GM21423 (cell line): ENCODE measurements at regions not wholly inside any gene's neighbourhood (a gene's known extent, or its start where the extent isn't known, plus 50 kb on each side); places are given as distances from the start of the nearest gene placed in this dataset.
"Not testable (repeated sequence)": the region's sequence is repeated elsewhere in the genome, so short reads cannot be mapped to it uniquely, and the experiment has no call there.

Experiments used
- ATAC-seq: cut with Tn5 transposase; IDR thresholded peaks from one replicate; pipeline ENCODE4 v1.9.1; 2021; ENCODE audit warnings: mild to moderate bottlenecking, moderate library complexity; ENCODE audit not compliant: unreplicated experiment

DNA sequence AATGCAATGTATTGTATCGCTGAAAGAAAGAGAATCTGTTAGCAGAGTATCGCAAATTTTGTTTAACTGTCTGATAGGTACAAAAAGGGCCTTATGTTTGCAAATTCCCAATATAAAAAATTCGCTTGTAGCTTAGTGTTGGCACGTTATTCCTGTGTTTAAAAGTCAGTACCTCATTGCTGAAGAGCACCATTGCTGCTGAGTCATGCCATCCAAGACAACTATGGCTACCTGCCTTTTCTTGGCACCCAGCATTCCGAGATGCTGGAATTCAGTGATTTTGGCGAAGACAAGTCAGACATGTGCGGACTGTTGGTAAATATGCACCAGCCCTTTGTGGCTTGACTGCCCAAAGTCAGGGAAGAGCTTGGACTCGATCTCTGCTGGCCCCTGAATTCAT, 149.5 kb upstream of the EEA1 start:
- ATAC-seq = no peak

DNA sequence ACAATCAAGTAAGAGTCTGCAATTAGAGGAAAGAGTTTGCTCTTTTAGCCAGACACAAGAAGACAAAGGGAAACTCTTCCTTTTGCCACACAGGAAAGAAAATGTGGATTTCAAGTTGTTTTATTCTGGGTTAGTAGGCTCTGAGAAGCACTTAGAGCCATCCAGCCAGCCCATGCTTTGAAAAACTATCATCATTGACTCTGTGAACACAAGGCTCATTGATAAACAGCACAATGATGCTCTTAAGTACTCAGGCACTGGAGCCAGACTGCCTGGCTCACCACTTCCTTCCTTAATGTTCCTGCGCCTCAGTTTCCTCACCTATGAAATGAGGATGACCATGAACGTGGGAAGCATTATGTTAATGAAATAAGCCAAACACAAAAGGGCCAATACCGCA, 150.2 kb upstream of the EEA1 start:
- ATAC-seq = no peak

DNA sequence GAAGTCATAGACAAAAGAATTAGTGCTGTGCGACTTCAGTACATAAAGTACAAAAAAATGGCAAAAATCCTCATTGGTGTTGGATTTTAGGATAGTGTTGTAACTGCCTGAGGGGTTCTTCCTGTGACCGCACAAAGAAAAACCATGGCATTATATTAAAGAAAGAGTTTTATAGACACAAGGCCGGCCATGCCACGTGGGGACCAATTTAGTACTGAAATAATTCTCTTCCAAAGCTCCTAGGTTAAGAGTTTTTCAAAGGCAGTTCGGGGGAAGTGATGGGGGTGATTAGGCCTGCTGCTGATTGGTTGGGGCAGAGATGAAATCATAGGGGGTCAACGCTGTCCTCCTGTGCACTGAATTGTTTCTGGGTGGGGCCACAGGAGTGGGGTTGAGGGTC, 150.9 kb upstream of the EEA1 start:
- ATAC-seq = no peak

DNA sequence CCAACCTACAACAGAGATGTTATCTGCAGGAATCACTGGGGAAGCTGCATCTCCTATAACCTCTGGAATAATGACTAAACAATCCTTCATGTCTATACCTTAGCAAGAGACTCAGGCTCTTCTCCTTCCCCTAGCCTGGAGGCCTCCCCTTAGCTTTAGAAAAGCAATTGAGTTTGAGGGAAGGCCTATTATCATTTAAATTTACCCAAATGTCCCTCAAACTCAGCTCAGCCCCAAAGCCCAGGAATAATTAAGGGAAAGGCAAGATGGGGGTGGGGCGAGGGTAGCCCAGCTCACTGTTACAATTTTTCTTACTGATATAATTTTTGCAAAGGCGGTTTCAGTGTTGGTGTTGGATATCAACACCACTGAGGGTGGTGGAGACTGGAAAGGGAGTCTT, 151.4 kb upstream of the EEA1 start:
- ATAC-seq = no peak

DNA sequence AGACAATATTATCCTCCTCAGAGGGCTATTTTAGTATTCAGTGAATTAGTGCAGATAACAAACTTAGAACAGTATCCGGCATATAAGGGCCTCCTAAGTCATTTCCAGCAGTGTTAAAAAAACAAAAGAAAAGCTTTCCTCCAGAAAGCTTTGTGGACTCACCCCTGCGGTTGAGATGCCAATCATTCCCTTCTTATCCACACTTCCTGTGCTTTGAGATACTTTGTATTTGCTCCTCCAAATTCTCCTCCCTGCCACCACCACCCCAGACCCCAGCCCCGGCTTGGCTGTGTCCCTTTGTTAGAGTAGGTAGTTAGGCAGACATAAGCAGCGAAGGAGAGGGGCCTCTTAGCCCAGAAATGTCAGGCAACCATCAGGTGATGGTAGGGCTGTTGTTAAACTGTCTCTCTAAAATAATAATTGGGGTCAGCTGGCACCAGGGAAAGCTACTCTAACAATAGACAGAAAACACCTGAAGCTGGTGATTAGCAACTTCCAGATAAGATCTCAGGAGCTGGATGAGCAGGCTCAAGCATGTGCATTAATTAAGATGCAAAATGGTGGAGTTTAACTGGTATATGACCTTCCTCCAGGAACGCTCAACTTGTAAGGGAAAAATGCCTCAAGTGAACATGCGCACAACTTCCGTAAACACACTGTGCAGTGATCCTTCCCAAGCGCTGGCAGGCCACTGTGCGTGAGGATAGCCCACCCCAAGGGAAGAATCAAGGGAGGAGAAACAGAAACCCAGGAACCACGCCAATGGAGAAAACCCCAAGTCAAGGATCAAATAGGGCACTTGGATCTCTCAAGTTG, 152.1 kb upstream of the EEA1 start:
- no peak for ATAC-seq

DNA sequence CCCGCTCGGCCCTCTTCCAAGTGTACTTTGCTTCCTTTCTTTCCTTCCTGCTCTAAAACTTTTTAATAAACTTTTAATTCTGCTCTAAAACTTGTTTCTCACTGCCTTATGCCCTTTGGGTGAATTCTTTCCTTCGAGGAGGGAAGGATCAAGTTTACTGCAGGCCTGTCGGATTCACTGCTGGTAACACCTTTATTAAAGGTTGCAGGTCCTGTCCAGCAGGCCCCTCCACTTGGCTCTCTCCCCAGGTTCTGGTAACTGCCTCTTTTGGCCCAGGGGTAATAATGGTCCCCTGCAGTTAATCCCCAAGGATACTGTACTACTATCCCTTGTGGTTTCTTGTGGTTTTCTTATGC, 152.7 kb upstream of the EEA1 start:
- no peak for ATAC-seq

DNA sequence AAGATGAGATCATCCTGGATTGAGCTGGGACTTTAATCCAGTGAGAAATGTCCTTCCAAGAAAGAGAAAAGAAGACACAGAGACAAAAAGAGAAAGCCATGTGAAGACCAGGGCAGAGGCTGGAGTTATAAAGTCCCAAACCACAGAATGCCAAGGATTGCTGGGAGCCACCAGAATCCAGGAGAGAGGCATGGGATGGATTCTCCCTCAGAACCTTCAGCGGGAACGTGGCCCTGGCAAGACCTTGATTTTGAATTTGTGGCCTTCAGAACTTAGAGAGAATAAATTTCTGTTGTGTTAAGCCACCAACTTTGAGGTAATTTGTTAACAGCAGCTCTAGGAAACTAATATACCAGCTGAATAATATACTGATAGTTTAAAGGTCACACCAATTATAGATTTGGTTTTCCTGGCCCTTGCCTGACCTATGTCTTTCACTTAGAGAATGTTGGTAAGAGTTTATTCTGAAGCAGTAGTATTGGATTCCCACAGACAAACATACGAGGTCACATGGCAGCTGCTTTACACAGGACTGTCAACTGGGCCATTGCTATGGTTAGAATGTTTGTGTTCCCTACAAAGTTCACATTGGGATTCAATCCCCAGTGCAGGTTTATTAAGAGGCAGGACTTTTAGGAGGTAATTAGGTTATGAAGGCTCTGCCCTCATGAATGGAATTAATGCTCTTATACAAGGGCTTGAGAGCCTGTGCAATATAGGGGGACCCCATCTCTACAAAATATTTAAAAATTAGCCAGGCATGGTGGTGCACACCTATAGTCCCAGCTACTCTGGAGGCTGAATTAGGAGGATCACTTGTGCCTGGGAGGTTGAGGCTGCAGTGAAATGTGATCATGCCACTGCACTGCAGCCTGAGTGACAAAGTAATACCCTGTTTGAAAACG, 156.5 kb upstream of the EEA1 start:
- ATAC-seq = no peak

DNA sequence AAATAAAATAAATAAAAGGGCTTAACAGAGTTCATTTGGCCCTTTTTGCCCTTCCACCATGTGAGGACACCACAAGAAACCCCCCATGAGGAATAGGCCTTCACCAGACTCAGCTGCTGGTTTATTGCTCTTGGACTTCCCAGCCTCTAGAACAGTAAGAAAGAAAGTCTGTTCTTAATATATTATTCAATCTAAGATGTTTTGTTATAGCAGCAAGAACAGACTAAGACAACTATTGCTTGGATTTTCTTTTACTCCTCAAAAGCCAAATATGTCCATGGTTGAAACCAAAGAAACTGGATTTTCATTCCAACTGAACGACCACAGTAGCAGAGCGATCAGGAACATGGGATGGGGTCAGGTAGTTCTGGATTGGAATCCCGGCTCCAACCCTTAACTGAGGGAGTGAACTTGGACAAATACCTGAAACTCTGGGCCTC, 157.2 kb upstream of the EEA1 start:
- ATAC-seq = no peak

DNA sequence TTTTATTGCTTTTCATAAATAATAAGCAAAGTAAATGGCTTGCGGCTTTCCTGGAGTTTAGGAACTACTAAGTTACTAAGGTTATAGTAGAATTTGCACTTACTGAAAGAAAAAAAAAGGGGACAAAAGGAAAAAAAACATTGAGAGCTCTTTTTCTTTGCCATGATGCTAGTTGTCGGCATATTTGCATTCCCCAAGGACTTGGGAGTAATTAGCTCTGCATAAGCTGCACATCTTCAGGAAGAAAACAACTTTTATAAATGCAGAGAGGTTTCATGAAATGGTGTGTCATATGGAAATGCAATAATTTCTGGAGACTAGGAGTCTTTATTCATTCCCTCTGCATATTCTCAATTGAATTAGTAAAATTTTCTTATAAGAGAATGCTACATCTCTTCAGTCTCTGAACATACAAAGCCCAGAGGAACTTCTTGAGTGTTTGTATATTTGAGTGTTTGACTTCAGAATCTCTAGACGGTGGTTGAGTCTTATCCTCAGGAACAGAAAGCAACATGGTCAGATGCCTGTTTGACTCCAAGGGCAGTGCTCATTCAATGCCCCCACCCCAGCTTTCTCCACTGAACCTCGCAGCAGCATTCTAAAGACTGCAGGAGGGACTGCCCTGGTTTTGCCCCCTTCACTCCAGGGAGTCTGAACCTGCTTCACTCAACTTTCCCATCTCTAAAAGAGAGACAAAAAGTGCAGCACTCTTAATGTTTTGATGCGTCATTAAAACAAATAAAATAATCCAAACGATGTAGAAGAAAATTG, 158.9 kb upstream of the EEA1 start:
- no peak for ATAC-seq

DNA sequence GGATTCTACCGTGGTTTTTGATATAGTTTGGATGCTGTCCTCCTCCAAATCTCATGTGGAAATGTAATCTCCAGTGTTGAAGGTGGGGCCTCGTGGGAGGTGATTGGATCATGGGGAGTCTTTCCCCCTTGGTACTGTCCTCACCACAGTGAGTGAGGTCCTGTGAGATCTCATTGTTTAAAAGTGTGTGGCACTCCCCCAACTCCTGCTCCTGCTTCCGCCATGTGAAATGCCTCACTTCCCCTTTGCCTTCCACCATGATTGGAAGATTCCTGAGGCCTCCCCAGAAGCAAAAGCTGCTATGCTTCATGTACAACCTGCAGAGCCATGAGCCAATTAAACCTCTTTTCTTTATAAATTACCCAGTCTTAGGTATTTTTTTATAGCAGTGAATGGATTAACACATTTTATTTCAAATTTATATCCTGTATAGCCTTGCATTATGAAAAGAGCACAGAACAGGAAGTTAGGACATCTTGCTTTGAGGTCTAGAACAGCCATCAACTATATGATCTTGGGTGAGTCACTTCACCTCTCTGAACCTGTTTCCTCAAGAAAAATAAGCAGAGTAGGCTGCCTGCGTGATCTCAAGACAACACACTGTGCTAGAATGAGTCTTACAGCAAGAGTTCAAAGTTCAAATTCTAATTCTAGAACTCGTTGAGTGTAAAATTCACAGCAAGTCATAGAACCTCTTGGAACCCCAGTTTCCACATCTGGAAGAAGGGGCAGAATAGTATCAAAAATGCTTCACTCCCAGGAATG, 160.9 kb upstream of the EEA1 start:
- ATAC-seq = no peak

DNA sequence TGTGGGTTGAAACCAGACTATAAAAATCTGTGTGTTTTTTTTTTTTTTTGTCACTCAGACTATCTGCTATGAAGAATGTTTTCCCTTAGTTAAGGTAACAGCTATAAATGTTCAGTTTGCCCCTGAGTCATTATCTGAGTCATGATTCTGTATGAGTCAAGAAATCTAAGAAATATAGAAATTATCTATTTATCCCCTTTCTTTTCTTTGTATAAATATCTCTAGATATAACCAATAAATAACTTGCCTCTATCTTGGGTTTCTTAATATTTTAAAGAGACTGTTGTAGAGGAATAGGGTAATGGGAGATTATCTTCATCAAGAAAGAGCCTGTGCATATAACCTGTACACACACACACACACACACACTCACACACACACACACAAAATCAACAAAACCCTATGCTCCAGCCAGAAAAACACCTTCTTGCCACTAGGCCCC, 161.7 kb upstream of the EEA1 start:
- ATAC-seq = no peak

DNA sequence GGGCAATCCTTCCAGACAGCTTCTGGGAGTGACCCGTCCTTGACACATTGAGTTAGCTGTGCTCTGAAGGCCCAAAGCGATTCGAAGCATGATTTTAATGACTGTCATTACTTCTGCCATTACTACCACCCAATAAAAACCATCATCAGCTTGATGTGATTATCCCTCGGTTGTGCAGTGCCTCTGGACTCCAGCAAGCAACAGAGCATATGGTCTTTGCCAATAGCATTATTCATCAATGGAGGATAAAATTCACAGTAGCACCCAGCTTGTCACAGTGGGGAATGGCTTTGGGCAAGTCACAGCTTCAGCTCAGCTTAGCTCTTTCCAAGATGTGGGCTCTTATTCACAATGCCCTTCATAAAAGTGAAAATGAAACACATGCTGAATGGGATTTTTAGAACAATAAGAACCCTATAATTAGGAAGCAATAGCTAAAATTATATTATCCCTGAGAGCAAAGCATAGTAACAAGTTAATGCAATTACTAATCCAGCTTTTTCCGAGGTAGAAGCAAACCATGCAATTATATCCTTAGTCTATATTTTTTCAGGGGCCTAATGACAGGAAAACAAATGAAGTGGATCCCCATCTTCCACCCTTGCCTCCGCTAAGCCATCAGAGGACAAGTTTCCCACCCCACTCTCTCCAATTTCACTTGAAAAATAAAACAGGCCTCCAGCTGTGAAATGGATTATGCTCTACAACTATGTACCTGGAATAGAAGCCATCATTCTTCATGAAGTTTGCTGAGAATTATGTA, 163.0 kb upstream of the EEA1 start:
- no peak for ATAC-seq

DNA sequence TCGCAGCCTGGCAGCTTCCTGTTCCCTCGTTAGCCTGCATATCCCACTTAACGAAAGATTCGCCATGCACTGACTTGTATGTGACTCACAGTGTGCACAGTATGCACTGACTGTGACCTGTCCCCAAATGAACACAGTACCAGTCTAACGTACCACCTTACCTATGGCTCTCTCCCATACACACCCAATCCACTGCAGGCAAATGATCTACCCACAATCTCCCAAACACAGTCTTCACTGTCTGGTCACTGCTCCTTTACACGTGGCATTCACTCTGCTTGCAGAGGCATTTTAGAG, 163.5 kb upstream of the EEA1 start:
- no peak for ATAC-seq

DNA sequence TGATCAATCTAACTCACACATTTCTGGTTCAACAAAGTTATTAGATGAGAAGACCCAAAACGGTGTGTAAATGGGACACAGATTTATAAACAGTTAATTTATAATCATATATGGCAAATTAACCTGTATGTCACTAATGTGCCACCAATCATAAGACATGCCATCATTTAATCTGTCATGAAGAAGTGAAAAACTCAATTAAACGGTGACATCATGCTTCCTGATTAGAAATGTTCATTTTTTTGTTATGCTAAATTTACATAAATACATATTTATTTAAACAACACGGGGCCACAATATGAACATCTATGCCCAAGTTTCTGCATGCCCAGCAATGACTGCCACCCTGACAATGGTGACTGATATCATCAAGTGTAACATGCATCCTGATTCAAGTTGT, 164.1 kb upstream of the EEA1 start:
- ATAC-seq = no peak

DNA sequence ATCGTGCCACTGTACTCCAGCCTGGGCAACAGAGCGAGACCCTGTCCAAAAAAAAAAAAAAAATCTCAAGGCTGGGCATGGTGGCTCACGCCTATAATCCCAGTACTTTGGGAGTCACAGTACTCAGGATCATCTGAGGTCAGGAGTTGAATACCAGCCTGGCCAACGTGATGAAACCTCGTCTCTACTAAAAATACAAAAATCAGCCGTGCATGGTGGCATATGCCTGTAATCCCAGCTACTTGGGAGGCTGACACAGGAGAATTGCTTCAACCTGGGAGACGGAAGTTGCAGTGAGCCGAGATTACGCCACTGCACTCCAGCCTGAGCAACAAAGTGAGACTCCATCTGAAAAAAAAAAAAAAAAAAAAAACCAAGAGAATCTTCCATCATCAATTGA, 165.1 kb upstream of the EEA1 start:
- not testable (repeated sequence) for ATAC-seq

DNA sequence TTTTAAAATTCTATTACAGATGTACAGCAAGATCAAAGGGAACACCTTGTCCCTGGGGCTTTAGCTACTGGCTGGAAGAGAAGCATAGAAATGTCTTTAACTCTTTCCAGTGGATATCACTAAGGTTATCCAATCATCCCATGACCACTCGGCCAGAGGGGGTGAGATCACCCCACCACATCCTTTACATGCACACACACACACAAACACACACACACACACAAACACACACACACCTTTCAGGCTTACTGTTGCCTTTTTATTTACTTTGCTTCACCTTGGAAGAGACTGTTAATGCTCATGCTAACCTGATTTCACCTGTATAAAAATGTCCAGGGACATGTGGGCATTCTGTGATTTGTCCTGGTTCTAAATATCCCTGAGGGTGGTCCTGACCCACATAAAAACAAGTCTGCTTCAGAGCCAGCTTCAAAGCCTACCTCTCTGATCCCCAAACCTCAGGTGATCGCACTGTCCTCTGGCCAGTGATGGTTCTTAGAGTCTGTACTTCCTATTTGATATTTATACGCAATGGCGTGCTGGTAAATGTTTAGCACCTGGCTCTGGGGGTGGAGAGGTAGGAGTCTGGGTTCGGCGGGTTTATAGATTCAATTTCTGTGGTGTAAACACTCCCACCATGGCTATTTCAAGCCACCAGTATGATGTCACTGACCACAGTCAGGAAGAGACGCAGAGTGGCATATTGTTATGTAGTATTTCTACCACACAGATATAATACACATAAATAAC, 166.1 kb upstream of the EEA1 start:
- peak; percentile 90 for ATAC-seq

DNA sequence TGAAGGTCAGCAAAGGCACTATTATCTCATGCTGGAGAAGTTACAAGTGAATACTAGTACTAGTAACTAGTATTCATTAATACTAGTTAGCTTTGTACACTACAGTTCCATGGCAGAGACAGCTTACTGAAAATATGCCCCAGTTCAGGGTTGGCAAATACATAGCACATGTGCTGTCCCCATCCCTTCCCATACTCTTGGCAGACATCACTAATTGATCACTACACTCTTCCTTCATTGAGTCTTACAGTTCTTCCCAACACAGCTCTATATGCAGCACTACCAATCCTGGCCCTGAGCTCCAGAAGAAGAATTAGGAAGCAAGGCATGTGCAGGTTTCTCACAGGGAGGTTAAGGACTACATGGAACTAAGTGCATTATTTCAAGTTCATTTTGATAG, 168.3 kb upstream of the EEA1 start:
- ATAC-seq = no peak

DNA sequence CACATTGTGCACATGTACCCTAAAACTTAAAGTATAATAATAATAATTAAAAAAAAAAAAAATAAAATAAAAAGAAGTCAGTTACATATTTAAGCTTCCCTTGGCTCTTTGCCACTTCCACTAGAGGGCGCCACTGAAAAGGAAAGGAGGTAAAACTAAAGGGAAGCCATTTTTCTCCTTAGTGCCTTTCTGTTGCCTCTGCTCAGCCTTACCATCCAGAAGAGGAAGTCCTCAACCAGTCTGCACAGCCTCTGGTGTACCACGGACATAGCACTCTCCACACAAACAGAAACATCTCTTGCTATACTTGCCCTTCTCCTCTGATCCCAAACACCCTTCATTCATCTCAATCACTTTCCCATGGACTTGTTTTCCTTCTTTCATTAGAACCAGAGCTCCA, 169.0 kb upstream of the EEA1 start:
- ATAC-seq = peak; percentile 45

DNA sequence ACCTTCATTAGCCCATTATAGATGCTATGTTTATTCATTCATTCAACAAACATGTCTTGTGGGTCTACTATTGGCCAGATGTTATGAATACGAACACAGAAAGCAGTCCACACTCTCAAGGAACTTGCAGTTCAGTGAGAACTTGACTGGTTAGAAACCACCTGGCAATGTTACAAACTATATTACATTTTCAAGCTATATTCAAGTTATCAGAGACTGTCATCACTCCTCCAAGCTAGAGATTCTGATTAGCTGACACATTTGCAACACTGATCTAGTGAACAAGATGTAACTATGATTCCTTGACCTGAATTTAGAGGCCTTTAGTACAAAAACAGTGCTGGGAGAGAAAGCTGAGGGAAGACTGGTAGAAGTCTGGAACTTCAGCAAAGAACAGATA, 170.7 kb upstream of the EEA1 start:
- no peak for ATAC-seq
